SK-N-SH treated with all-trans-retinoic acid at 6 μM for 48 hours (cell line): ENCODE measurements at regions not wholly inside any gene's neighbourhood (a gene's known extent, or its start where the extent isn't known, plus 50 kb on each side); places are given as distances from the start of the nearest gene placed in this dataset.

ENCODE experiments used
- ATAC-seq: fragments of 200-7000 bp; cut with Tn5 transposase; 3 replicates; pipeline ENCODE4 v1.9.1; 2020; ENCODE audit warnings: mild to moderate bottlenecking, moderate library complexity
- ARNTL ChIP-seq: fragments of 450-650 bp; formaldehyde crosslinking; IDR thresholded peaks from 2 replicates; pipeline ENCODE4 v1.5.0; 2020; ENCODE audit warnings: low read depth, mild to moderate bottlenecking, moderate library complexity, borderline replicate concordance
- BACH2 ChIP-seq: fragments of 250-450 bp; sonication (Bioruptor Pico); IDR thresholded peaks from 2 replicates; pipeline ENCODE4 v1.9.0; 2021; ENCODE audit warnings: mild to moderate bottlenecking, borderline replicate concordance
- CSDC2 ChIP-seq: fragments of 250-450 bp; sonication (Bioruptor Pico); IDR thresholded peaks from 2 replicates; pipeline ENCODE4 v1.5.0; 2020; ENCODE audit warnings: mild to moderate bottlenecking, moderate library complexity
- ESRRG ChIP-seq: fragments of 250-450 bp; sonication (Bioruptor Pico); IDR thresholded peaks from 2 replicates; pipeline ENCODE4 v1.6.1; 2021; ENCODE audit warnings: mild to moderate bottlenecking
- GLIS3 ChIP-seq: fragments of 250-450 bp; sonication (Bioruptor Pico); IDR thresholded peaks from 2 replicates; pipeline ENCODE4 v1.5.0; 2020; ENCODE audit warnings: mild to moderate bottlenecking, moderate library complexity
- ISL1 ChIP-seq: fragments of 250-450 bp; sonication (Bioruptor Pico); IDR thresholded peaks from 2 replicates; pipeline ENCODE4 v2.1.2; 2022; ENCODE audit warnings: mild to moderate bottlenecking, moderate library complexity
- OSR1 ChIP-seq: fragments of 250-450 bp; sonication (Bioruptor Pico); IDR thresholded peaks from 2 replicates; pipeline ENCODE4 v1.8.0; 2022; ENCODE audit warnings: moderate library complexity, mild to moderate bottlenecking, inconsistent platforms
- PPARA ChIP-seq: fragments of 250-450 bp; sonication (Bioruptor Pico); IDR thresholded peaks from 2 replicates; pipeline ENCODE4 v1.5.0; 2020; ENCODE audit warnings: mild to moderate bottlenecking, borderline replicate concordance
- SNAI2 ChIP-seq: fragments of 250-450 bp; sonication (Bioruptor Pico); IDR thresholded peaks from 2 replicates; pipeline ENCODE4 v1.5.0; 2020; ENCODE audit warnings: mild to moderate bottlenecking, moderate library complexity
- TCF4 ChIP-seq: fragments of 250-450 bp; sonication (Bioruptor Pico); IDR thresholded peaks from 2 replicates; pipeline ENCODE4 v1.8.0; 2021; ENCODE audit warnings: mild to moderate bottlenecking, moderate library complexity, borderline replicate concordance
- TOX ChIP-seq: fragments of 250-450 bp; sonication (Bioruptor Pico); IDR thresholded peaks from 2 replicates; pipeline ENCODE4 v1.8.0; 2021; ENCODE audit warnings: mild to moderate bottlenecking, moderate library complexity, borderline replicate concordance
- ZC3H10 ChIP-seq: fragments of 250-450 bp; sonication (Bioruptor Pico); IDR thresholded peaks from 2 replicates; pipeline ENCODE4 v1.5.1; 2021; ENCODE audit warnings: mild to moderate bottlenecking, moderate library complexity
- ZFP30 ChIP-seq: fragments of 450-650 bp; formaldehyde crosslinking; IDR thresholded peaks from 2 replicates; pipeline ENCODE4 v1.5.0; 2022; ENCODE audit warnings: mild to moderate bottlenecking, moderate library complexity
- ZNF565 ChIP-seq: fragments of 450-650 bp; formaldehyde crosslinking; conservative IDR thresholded peaks from 2 replicates; pipeline ENCODE4 v1.5.0; 2020; ENCODE audit warnings: low read depth, mild to moderate bottlenecking, moderate library complexity
- ZNF70 ChIP-seq: fragments of 450-650 bp; formaldehyde crosslinking; IDR thresholded peaks from 2 replicates; pipeline ENCODE4 v1.5.0; 2020; ENCODE audit warnings: mild to moderate bottlenecking, moderate library complexity
- TF ChIP-seq, protein P1 (sequence below): fragments of 250-450 bp; sonication (Bioruptor Pico); IDR thresholded peaks from 2 replicates; pipeline ENCODE4 v1.5.1; 2021; ENCODE audit warnings: mild to moderate bottlenecking, moderate library complexity
- TF ChIP-seq, protein P2 (sequence below): fragments of 250-450 bp; sonication (Bioruptor Pico); IDR thresholded peaks from 2 replicates; pipeline ENCODE4 v1.8.0; 2020; ENCODE audit warnings: mild to moderate bottlenecking, moderate library complexity, borderline replicate concordance
- TF ChIP-seq, protein P3 (sequence below): fragments of 250-450 bp; sonication (Bioruptor Pico); IDR thresholded peaks from 2 replicates; pipeline ENCODE4 v1.8.0; 2021; ENCODE audit warnings: low read depth, mild to moderate bottlenecking, moderate library complexity, borderline replicate concordance

DNA sequence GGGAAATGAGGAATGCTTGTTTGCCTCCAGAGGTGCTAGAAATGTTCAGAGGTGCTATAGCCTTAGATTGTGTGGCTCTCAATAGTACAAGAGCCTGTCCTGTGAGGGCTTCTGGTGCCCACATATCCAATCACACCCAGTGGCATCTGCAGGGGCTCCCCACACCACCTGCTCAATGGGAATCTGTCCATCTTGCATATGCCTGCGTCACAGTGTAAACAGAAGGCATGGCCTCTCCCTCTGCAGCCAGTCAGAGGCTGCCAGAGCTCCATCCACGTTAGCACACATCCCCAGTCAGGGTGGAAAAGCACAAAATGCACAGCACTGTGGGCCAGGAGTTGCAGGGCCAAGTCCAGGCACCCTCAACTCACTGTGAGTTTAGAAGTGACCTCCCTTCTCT is 113.6 kb upstream of the GRIK3 start (continued):
- TF ChIP-seq ISL1 = no peak
- no peak for TF ChIP-seq ARNTL (CRISPR knock-in tag)

DNA sequence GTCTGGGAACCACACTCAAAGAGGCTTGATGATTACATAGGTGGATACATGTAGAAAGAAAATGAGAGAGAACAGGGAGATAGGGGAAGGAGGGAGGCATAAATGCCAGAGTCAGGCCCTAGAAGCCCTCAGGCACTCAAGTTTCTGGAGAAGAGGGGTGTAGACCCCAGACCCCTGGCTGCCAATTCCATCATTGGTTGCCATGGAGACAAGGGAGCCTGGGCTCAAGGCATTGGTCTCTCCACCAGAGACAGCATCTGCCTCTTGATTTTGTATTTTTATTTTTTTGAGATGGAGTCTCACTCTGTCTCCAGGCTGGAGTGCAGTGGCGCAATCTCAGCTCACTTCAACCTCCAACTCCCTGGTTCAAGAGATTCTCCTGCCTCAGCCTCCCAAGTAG is 114.3 kb upstream of the GRIK3 start:
- no peak for TF ChIP-seq ISL1
- TF ChIP-seq CSDC2 (CRISPR knock-in tag) = no peak
- no peak for TF ChIP-seq ARNTL (CRISPR knock-in tag)
- TF ChIP-seq, protein P1, sequence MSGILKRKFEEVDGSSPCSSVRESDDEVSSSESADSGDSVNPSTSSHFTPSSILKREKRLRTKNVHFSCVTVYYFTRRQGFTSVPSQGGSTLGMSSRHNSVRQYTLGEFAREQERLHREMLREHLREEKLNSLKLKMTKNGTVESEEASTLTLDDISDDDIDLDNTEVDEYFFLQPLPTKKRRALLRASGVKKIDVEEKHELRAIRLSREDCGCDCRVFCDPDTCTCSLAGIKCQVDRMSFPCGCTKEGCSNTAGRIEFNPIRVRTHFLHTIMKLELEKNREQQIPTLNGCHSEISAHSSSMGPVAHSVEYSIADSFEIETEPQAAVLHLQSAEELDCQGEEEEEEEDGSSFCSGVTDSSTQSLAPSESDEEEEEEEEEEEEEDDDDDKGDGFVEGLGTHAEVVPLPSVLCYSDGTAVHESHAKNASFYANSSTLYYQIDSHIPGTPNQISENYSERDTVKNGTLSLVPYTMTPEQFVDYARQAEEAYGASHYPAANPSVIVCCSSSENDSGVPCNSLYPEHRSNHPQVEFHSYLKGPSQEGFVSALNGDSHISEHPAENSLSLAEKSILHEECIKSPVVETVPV (CRISPR knock-in tag) = no peak
- TF ChIP-seq ZC3H10 = no peak
- TF ChIP-seq, protein P2, sequence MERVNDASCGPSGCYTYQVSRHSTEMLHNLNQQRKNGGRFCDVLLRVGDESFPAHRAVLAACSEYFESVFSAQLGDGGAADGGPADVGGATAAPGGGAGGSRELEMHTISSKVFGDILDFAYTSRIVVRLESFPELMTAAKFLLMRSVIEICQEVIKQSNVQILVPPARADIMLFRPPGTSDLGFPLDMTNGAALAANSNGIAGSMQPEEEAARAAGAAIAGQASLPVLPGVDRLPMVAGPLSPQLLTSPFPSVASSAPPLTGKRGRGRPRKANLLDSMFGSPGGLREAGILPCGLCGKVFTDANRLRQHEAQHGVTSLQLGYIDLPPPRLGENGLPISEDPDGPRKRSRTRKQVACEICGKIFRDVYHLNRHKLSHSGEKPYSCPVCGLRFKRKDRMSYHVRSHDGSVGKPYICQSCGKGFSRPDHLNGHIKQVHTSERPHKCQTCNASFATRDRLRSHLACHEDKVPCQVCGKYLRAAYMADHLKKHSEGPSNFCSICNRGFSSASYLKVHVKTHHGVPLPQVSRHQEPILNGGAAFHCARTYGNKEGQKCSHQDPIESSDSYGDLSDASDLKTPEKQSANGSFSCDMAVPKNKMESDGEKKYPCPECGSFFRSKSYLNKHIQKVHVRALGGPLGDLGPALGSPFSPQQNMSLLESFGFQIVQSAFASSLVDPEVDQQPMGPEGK (CRISPR knock-in tag) = no peak
- TF ChIP-seq ZFP30 (CRISPR knock-in tag) = no peak
- no peak for ATAC-seq

DNA sequence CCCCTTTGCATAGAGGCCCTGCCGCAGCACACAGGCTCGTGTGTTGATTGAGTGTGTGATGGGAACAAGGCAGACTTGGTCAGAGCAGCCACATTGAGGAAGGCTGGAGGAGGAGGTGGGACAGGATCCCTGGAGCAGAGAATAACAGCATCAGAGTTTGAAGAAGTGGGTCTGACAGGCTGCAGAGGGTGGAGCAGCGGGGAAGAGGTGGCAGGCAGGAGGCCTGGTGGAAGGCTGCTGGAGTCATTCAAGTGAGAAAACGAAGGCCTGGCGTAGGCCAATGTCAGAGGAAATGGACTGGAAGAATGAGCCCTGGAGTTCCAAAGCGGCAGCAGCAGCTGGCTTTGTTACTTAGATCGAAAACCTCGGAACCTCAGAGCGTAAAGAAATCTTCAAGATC is 115.0 kb upstream of the GRIK3 start:
- no peak for TF ChIP-seq TOX
- TF ChIP-seq, protein P2 (CRISPR knock-in tag) = no peak
- TF ChIP-seq BACH2 (CRISPR knock-in tag) = no peak
- TF ChIP-seq ARNTL (CRISPR knock-in tag) = no peak
- no peak for TF ChIP-seq SNAI2
- ATAC-seq = no peak

- no peak for ATAC-seq
Measured at GRCh38 chr1:37150986-37151385, 116.7 kb upstream of the GRIK3 start.

DNA sequence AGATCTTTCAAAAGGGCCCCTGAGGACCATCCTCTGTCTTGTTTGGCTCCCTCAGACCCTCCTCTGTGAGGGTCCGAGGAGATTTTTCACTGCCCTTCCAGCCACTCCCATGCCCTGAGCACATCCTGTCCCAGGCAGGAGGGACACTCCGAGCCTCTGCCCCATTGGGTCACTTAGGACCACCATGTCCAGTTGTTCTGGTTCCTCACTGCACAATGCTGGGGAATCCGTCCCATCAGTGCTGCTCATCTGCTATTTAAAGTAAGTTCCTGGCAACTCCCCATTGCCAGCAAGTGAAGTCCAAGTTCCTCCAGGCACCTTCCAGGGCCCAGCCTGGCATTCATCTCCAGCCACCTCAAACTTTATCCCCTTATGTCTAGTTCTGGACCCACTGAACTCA is 117.5 kb upstream of the GRIK3 start:
- ATAC-seq = no peak
- TF ChIP-seq PPARA (no peak), ESRRG (CRISPR knock-in tag) (no peak), ZNF565 (no peak), CSDC2 (CRISPR knock-in tag) (no peak), SNAI2 (no peak), ZNF70 (CRISPR knock-in tag) (no peak), OSR1 (CRISPR knock-in tag) (no peak), TCF4 (CRISPR knock-in tag) (no peak), GLIS3 (no peak), ZC3H10 (no peak)
- TF ChIP-seq, protein P3, sequence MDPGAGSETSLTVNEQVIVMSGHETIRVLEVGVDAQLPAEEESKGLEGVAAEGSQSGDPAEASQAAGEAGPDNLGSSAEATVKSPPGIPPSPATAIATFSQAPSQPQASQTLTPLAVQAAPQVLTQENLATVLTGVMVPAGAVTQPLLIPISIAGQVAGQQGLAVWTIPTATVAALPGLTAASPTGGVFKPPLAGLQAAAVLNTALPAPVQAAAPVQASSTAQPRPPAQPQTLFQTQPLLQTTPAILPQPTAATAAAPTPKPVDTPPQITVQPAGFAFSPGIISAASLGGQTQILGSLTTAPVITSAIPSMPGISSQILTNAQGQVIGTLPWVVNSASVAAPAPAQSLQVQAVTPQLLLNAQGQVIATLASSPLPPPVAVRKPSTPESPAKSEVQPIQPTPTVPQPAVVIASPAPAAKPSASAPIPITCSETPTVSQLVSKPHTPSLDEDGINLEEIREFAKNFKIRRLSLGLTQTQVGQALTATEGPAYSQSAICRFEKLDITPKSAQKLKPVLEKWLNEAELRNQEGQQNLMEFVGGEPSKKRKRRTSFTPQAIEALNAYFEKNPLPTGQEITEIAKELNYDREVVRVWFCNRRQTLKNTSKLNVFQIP (CRISPR knock-in tag) = no peak
- TF ChIP-seq, protein P1 (CRISPR knock-in tag) = no peak
- TF ChIP-seq, all 23 proteins: peak for 0

More at GRCh38 chr1:37150986-37151385, 116.7 kb upstream of the GRIK3 start:
- TF ChIP-seq, protein P3 (CRISPR knock-in tag) = no peak
- no peak for TF ChIP-seq ARNTL (CRISPR knock-in tag)
